ENCODE measurements at regions not wholly inside any gene's neighbourhood (a gene's known extent, or its start where the extent isn't known, plus 50 kb on each side); places are given as distances from the start of the nearest gene placed in this dataset.

DNA sequence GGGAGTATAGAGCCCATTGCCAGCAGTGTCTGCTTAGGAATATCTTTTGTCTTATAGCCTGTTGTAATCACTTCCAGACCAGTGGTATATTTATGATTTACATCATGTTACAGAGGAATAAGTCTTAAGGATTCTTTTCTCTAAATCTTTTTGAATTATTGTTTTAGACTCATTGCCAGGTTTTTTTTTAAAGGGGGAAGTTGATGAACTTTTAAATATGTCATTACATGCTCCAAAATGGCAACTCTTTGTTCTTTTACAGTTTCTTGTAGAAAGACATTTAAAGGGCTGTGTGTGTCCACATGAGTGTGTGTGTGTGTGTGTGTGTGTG, 59.4 kb upstream of the NFIB start:
- H3K4me1 Mint-ChIP-seq (ENCODE audit: unreplicated experiment) = peaks cover 29% of the 10 kb centered on the region
- no peak for DNase-seq (ENCODE audit: extremely low spot score, unreplicated experiment)
- TF ChIP-seq, protein P1, sequence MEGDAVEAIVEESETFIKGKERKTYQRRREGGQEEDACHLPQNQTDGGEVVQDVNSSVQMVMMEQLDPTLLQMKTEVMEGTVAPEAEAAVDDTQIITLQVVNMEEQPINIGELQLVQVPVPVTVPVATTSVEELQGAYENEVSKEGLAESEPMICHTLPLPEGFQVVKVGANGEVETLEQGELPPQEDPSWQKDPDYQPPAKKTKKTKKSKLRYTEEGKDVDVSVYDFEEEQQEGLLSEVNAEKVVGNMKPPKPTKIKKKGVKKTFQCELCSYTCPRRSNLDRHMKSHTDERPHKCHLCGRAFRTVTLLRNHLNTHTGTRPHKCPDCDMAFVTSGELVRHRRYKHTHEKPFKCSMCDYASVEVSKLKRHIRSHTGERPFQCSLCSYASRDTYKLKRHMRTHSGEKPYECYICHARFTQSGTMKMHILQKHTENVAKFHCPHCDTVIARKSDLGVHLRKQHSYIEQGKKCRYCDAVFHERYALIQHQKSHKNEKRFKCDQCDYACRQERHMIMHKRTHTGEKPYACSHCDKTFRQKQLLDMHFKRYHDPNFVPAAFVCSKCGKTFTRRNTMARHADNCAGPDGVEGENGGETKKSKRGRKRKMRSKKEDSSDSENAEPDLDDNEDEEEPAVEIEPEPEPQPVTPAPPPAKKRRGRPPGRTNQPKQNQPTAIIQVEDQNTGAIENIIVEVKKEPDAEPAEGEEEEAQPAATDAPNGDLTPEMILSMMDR (IDR thresholded peaks at IDR 0.05) = no peak
- H3K36me3 Mint-ChIP-seq (ENCODE audit: unreplicated experiment) = no peaks in the 10 kb centered on the region
- no peaks in the 10 kb centered on the region for H3K9me3 Mint-ChIP-seq (ENCODE audit: unreplicated experiment)
- H3K27ac Mint-ChIP-seq (ENCODE audit: unreplicated experiment) = peak overlapping the region; percentile 86
- H3K27me3 Mint-ChIP-seq (ENCODE audit: unreplicated experiment) = no peaks in the 10 kb centered on the region
- no peak overlapping the region for H3K4me3 Mint-ChIP-seq (ENCODE audit: unreplicated experiment)

- no peaks in the 10 kb centered on the region for H3K9me3 Mint-ChIP-seq (ENCODE audit: unreplicated experiment)
- H3K36me3 Mint-ChIP-seq (ENCODE audit: unreplicated experiment) = no peaks in the 10 kb centered on the region
- DNase-seq (ENCODE audit: extremely low spot score, unreplicated experiment) = no peak
- peak overlapping the region; percentile 86 for H3K27ac Mint-ChIP-seq (ENCODE audit: unreplicated experiment)
- no peak overlapping the region for H3K4me3 Mint-ChIP-seq (ENCODE audit: unreplicated experiment)
- peaks cover 29% of the 10 kb centered on the region for H3K4me1 Mint-ChIP-seq (ENCODE audit: unreplicated experiment)
- TF ChIP-seq, protein P1 (IDR thresholded peaks at IDR 0.05) = no peak
- H3K27me3 Mint-ChIP-seq (ENCODE audit: unreplicated experiment) = no peaks in the 10 kb centered on the region
Measured at GRCh38 chr9:14372437-14373335, 58.7 kb upstream of the NFIB start.

DNA sequence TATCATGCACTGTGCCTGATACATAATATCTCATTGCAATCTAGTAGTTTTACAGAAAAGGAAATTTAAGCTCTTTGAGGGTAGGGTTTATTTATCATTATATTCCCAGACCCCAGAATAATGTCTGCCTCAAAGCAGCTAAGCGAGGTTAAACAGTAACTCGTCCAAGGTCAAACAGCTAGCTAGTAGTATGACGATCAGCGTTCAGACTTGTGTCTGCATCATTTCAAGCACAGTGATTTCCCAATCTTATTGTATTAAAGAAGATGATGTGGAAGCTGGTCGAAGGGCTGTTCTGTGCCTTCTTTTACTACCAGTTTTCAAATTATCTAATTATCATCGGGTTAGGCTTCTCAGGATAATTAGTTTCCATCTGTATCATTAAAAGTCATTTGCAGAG, 55.1 kb upstream of the NFIB start:
- Mint-ChIP-seq H3K4me3 (ENCODE audit: unreplicated experiment) (no peak overlapping the region), H3K36me3 (ENCODE audit: unreplicated experiment) (peaks cover 3% of the 10 kb centered on the region), H3K9me3 (ENCODE audit: unreplicated experiment) (peaks cover 13% of the 10 kb centered on the region), H3K4me1 (ENCODE audit: unreplicated experiment) (peaks cover 23% of the 10 kb centered on the region), H3K27me3 (ENCODE audit: unreplicated experiment) (no peaks in the 10 kb centered on the region), H3K27ac (ENCODE audit: unreplicated experiment) (no peak overlapping the region)
- DNase-seq (ENCODE audit: extremely low spot score, unreplicated experiment) = no peak
- TF ChIP-seq, protein P1 (IDR thresholded peaks at IDR 0.05) = no peak

GRCh38 chr9:14366076-14366475, 52.1 kb upstream of the NFIB start:
- Mint-ChIP-seq H3K36me3 (ENCODE audit: unreplicated experiment) (peaks cover 3% of the 10 kb centered on the region), H3K27me3 (ENCODE audit: unreplicated experiment) (no peaks in the 10 kb centered on the region), H3K27ac (ENCODE audit: unreplicated experiment) (no peak overlapping the region), H3K4me1 (ENCODE audit: unreplicated experiment) (no peaks in the 10 kb centered on the region), H3K4me3 (ENCODE audit: unreplicated experiment) (no peak overlapping the region), H3K9me3 (ENCODE audit: unreplicated experiment) (peaks cover 13% of the 10 kb centered on the region)
- no peak for DNase-seq (ENCODE audit: extremely low spot score, unreplicated experiment)
- TF ChIP-seq, protein P1 (IDR thresholded peaks at IDR 0.05) = no peak

DNA sequence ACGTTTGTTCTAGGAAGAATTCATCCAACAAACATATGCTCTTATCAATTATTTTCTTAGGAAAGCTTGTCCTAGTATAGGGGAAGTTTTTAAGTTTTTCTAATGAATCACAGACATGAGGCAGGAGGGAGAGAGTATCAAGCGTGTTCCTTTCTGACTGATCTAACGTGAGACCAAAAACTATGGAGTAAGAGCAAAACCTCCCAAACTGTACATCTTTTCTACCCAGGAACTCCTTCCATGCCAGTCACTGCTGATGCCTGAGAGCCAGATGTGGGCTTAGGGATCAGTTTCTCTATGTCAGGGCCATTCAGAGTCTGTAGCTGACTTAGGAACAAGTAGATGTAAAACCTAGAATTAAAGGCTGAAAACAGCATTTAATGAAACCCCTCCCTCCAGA, 51.7 kb upstream of the NFIB start:
- H3K4me1 Mint-ChIP-seq (ENCODE audit: unreplicated experiment) = no peaks in the 10 kb centered on the region
- peaks cover 3% of the 10 kb centered on the region for H3K36me3 Mint-ChIP-seq (ENCODE audit: unreplicated experiment)
- H3K27me3 Mint-ChIP-seq (ENCODE audit: unreplicated experiment) = no peaks in the 10 kb centered on the region
- no peak overlapping the region for H3K4me3 Mint-ChIP-seq (ENCODE audit: unreplicated experiment)
- peaks cover 13% of the 10 kb centered on the region for H3K9me3 Mint-ChIP-seq (ENCODE audit: unreplicated experiment)
- DNase-seq (ENCODE audit: extremely low spot score, unreplicated experiment) = no peak
- TF ChIP-seq, protein P1 (IDR thresholded peaks at IDR 0.05) = no peak
- H3K27ac Mint-ChIP-seq (ENCODE audit: unreplicated experiment) = no peak overlapping the region
